Panc1 (cell line): ENCODE measurements at regions not wholly inside any gene's neighbourhood (a gene's known extent, or its start where the extent isn't known, plus 50 kb on each side); places are given as distances from the start of the nearest gene placed in this dataset.
"Not testable (repeated sequence)": the region's sequence is repeated elsewhere in the genome, so short reads cannot be mapped to it uniquely, and the experiment has no call there.

Experiments used
- ATAC-seq: fragments of 200-7000 bp; cut with Tn5 transposase; 2 replicates; pipeline ENCODE4 v1.9.1; 2020; ENCODE audit warnings: mild to moderate bottlenecking, moderate library complexity
- BruUV-seq: library from RNA; stranded (reverse); fragments of 400-500 nt; replicated peaks from 2 replicates; lab custom pipeline; 2021; lab: Mats Ljungman, UMichigan
- CTCF ChIA-PET: fragments of 300-600 bp; sonication (Branson Sonifier 250); formaldehyde crosslinking; loops from one replicate; lab custom pipeline; 2022; ENCODE audit warnings: antibody characterized with exemption; lab: Charles Lee
- POLR2A ChIA-PET: fragments of 300-600 bp; sonication (Branson Sonifier 250); formaldehyde crosslinking; loops from one replicate; lab custom pipeline; 2022; ENCODE audit warnings: antibody characterized with exemption; lab: Charles Lee
- DNase-seq: peaks from one replicate; pipeline ENCODE4 v3.0.0-alpha.2; 2010; ENCODE audit warnings: low read depth, low spot score
- H3K27ac ChIP-seq: 2 replicates; pipeline ENCODE4 v1.5.1; 2011; ENCODE audit warnings: mild to moderate bottlenecking, low read length, inconsistent platforms
- H3K27me3 ChIP-seq: fragments of 200-500 bp; sonication (Bioruptor generic); 2 replicates; pipeline ENCODE4 v1.6.0; 2014; ENCODE audit warnings: low read length, inconsistent platforms; ENCODE audit not compliant: control insufficient read depth, insufficient read depth
- H3K36me3 ChIP-seq: fragments of 200-500 bp; sonication (Bioruptor generic); 2 replicates; pipeline ENCODE4 v1.5.1; 2014; ENCODE audit warnings: inconsistent platforms, mild to moderate bottlenecking, low read length, moderate library complexity; ENCODE audit not compliant: control insufficient read depth, insufficient read depth
- H3K4me1 ChIP-seq: 2 replicates; pipeline ENCODE4 v1.5.1; 2011; ENCODE audit warnings: inconsistent platforms, mild to moderate bottlenecking, low read length, moderate library complexity; ENCODE audit not compliant: control insufficient read depth, insufficient read depth
- H3K4me3 ChIP-seq, 2 experiments: 2 replicates each; pipeline ENCODE4 v1.5.1; 2011 to 2012; ENCODE audit warnings: low read depth in 2 of 2, low read length in 2 of 2, mild to moderate bottlenecking in 2 of 2, inconsistent platforms in 1 of 2, moderate library complexity in 1 of 2
- H3K9me3 ChIP-seq: fragments of 200-500 bp; sonication (Bioruptor generic); 2 replicates; pipeline ENCODE4 v1.5.1; 2014; ENCODE audit warnings: low read depth, mild to moderate bottlenecking, inconsistent platforms, low read length, moderate library complexity; ENCODE audit not compliant: control insufficient read depth, insufficient read depth
- POLR2AphosphoS5 ChIP-seq: IDR thresholded peaks from 2 replicates; pipeline ENCODE4 v1.6.1; 2012; ENCODE audit warnings: mild to moderate bottlenecking, low read depth, low read length, moderate library complexity
- REST ChIP-seq, 2 experiments: IDR thresholded peaks; 2 replicates each; pipeline ENCODE4 v1.6.1; 2011 to 2012; ENCODE audit warnings: low read depth in 2 of 2, control low read depth in 1 of 2, low read length in 1 of 2, mild to moderate bottlenecking in 1 of 2, moderate library complexity in 1 of 2; ENCODE audit not compliant: insufficient read depth in 1 of 2
- SIN3A ChIP-seq: IDR thresholded peaks from 2 replicates; pipeline ENCODE4 v1.6.1; 2012; ENCODE audit warnings: low read depth, mild to moderate bottlenecking, low read length, moderate library complexity, borderline replicate concordance; ENCODE audit not compliant: insufficient read depth
- TCF7L2 ChIP-seq: IDR thresholded peaks from 2 replicates; pipeline ENCODE4 v1.6.1; 2011; ENCODE audit warnings: mild to moderate bottlenecking, low read depth, low read length, inconsistent platforms
- in situ Hi-C: cut with HindIII; loops from 2 replicates; pipeline ENCODE4 v1.10.0; 2016; ENCODE audit warnings: low sequenced_read_pairs, low pct_unique_long_range_greater_than_20kb
- intact Hi-C: fragments of 100-400 bp; cut with micrococcal nuclease; formaldehyde crosslinking; loops from one replicate; pipeline ENCODE4 v1.10.0; 2022; ENCODE audit not compliant: unreplicated experiment
- TF ChIP-seq, protein P1 (sequence below): fragments of 450-650 bp; IDR thresholded peaks from 2 replicates; pipeline ENCODE4 v1.5.1; 2017; ENCODE audit warnings: mild to moderate bottlenecking

- ChIA-PET POLR2A (no interaction called here), CTCF (no interaction called here)
- no peak overlapping the region for H3K27ac ChIP-seq
- no peaks in the 10 kb centered on the region for H3K4me1 ChIP-seq
- intact Hi-C loops: no loop called here
- H3K27me3 ChIP-seq: no peaks in the 10 kb centered on the region
- ATAC-seq: no peak
- TF ChIP-seq REST (IDR thresholded peaks at IDR 0.05; ENCODE audit: insufficient read depth in 1 of 2, low read depth in 2 of 2, low read length in 1 of 2) (no peak), POLR2AphosphoS5 (no peak), TCF7L2 (no peak), SIN3A (no peak)
- TF ChIP-seq, protein P1, sequence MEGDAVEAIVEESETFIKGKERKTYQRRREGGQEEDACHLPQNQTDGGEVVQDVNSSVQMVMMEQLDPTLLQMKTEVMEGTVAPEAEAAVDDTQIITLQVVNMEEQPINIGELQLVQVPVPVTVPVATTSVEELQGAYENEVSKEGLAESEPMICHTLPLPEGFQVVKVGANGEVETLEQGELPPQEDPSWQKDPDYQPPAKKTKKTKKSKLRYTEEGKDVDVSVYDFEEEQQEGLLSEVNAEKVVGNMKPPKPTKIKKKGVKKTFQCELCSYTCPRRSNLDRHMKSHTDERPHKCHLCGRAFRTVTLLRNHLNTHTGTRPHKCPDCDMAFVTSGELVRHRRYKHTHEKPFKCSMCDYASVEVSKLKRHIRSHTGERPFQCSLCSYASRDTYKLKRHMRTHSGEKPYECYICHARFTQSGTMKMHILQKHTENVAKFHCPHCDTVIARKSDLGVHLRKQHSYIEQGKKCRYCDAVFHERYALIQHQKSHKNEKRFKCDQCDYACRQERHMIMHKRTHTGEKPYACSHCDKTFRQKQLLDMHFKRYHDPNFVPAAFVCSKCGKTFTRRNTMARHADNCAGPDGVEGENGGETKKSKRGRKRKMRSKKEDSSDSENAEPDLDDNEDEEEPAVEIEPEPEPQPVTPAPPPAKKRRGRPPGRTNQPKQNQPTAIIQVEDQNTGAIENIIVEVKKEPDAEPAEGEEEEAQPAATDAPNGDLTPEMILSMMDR: no peak
- DNase-seq: no peak
- in situ Hi-C loops: no loop called here
- H3K4me3 ChIP-seq: no peak overlapping the region
- H3K36me3 ChIP-seq: no peaks in the 10 kb centered on the region
- BruUV-seq: no TSS peak
- no peaks in the 10 kb centered on the region for H3K9me3 ChIP-seq
These were observed 441.9 kb downstream of the TMEM121 start for GRCh38 chr14:105968291-105968690.

- BruUV-seq, in situ Hi-C loops: not testable (repeated sequence)
These were observed 442.6 kb downstream of the TMEM121 start for GRCh38 chr14:105969026-105969425.

GRCh38 chr14:105970821-105971220, 444.4 kb downstream of the TMEM121 start:
- H3K4me3 ChIP-seq, BruUV-seq, H3K27ac ChIP-seq, ATAC-seq, H3K9me3 ChIP-seq, in situ Hi-C loops, intact Hi-C loops, DNase-seq, POLR2A ChIA-PET, CTCF ChIA-PET, H3K4me1 ChIP-seq, H3K36me3 ChIP-seq, H3K27me3 ChIP-seq: not testable (repeated sequence)

More at GRCh38 chr14:105969026-105969425, 442.6 kb downstream of the TMEM121 start:
- H3K9me3 ChIP-seq, H3K27me3 ChIP-seq, H3K4me1 ChIP-seq, H3K4me3 ChIP-seq, ATAC-seq, H3K36me3 ChIP-seq, DNase-seq, H3K27ac ChIP-seq, intact Hi-C loops, POLR2A ChIA-PET, CTCF ChIA-PET: not testable (repeated sequence)
